ENCODE measurements at regions not wholly inside any gene's neighbourhood (a gene's known extent, or its start where the extent isn't known, plus 50 kb on each side); places are given as distances from the start of the nearest gene placed in this dataset.

DNA sequence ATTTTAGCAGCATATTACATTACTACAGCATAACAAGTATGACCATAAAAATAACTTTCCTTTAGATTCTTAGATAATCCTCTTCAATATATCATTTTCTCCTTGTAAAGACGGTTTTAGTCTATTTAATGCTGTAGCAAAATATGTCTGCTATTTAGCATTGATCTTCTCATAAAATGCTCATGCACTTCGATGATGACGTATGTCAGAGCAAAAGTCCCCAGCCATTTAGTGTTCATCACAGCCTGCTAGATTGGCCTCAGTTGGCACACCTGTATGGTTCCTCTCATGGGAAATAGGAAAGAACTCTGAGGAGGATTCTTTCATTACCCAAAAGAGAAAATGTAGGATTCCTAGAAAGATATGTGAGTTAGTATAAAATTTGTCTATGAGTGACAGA is 232.2 kb downstream of the MAP2K6 start:
- H3K9me2 ChIP-seq (ENCODE audit: insufficient read depth, low read length), result no peaks in the 10 kb centered on the region
- no peaks in the 10 kb centered on the region for H3K79me2 ChIP-seq (replicated peaks; ENCODE audit: insufficient read depth, low read length)
- peak overlapping the region; percentile 4 for H3K4me2 ChIP-seq (ENCODE audit: low read length)
- H2AFZ ChIP-seq (ENCODE audit: low read depth, low read length), result no peak overlapping the region
- H3K4me3 ChIP-seq (ENCODE audit: low read length), result no peak overlapping the region
- H3F3A ChIP-seq (ENCODE audit: insufficient read depth, low read length, poor library complexity, severe bottlenecking), result no peaks in the 10 kb centered on the region
- no peaks in the 10 kb centered on the region for H3K36me3 ChIP-seq (ENCODE audit: insufficient read depth, low read length)
- TF ChIP-seq TAF1 (IDR thresholded peaks at IDR 0.05; ENCODE audit: low read depth) (no peak), EP300 (conservative IDR thresholded peaks at IDR 0.05; ENCODE audit: poor library complexity, severe bottlenecking) (peak; percentile 68), POLR2AphosphoS5 (IDR thresholded peaks at IDR 0.05) (peak; percentile 61)
- TF ChIP-seq, protein P1, sequence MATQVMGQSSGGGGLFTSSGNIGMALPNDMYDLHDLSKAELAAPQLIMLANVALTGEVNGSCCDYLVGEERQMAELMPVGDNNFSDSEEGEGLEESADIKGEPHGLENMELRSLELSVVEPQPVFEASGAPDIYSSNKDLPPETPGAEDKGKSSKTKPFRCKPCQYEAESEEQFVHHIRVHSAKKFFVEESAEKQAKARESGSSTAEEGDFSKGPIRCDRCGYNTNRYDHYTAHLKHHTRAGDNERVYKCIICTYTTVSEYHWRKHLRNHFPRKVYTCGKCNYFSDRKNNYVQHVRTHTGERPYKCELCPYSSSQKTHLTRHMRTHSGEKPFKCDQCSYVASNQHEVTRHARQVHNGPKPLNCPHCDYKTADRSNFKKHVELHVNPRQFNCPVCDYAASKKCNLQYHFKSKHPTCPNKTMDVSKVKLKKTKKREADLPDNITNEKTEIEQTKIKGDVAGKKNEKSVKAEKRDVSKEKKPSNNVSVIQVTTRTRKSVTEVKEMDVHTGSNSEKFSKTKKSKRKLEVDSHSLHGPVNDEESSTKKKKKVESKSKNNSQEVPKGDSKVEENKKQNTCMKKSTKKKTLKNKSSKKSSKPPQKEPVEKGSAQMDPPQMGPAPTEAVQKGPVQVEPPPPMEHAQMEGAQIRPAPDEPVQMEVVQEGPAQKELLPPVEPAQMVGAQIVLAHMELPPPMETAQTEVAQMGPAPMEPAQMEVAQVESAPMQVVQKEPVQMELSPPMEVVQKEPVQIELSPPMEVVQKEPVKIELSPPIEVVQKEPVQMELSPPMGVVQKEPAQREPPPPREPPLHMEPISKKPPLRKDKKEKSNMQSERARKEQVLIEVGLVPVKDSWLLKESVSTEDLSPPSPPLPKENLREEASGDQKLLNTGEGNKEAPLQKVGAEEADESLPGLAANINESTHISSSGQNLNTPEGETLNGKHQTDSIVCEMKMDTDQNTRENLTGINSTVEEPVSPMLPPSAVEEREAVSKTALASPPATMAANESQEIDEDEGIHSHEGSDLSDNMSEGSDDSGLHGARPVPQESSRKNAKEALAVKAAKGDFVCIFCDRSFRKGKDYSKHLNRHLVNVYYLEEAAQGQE (IDR thresholded peaks at IDR 0.05; ENCODE audit: borderline replicate concordance), result no peak
- TF ChIP-seq, protein P2, sequence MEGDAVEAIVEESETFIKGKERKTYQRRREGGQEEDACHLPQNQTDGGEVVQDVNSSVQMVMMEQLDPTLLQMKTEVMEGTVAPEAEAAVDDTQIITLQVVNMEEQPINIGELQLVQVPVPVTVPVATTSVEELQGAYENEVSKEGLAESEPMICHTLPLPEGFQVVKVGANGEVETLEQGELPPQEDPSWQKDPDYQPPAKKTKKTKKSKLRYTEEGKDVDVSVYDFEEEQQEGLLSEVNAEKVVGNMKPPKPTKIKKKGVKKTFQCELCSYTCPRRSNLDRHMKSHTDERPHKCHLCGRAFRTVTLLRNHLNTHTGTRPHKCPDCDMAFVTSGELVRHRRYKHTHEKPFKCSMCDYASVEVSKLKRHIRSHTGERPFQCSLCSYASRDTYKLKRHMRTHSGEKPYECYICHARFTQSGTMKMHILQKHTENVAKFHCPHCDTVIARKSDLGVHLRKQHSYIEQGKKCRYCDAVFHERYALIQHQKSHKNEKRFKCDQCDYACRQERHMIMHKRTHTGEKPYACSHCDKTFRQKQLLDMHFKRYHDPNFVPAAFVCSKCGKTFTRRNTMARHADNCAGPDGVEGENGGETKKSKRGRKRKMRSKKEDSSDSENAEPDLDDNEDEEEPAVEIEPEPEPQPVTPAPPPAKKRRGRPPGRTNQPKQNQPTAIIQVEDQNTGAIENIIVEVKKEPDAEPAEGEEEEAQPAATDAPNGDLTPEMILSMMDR (IDR thresholded peaks at IDR 0.05; ENCODE audit: poor library complexity, severe bottlenecking), result no peak
- no peaks in the 10 kb centered on the region for H3K9me3 ChIP-seq (ENCODE audit: low read length)
- peak overlapping the region; percentile 68 for H3K27ac ChIP-seq (ENCODE audit: low read length)
- no peaks in the 10 kb centered on the region for H4K20me1 ChIP-seq (ENCODE audit: insufficient read depth)
- no peaks in the 10 kb centered on the region for H3K27me3 ChIP-seq (ENCODE audit: insufficient read depth, low read depth, low read length)
- H3K9ac ChIP-seq (ENCODE audit: low read length), result peak overlapping the region; percentile 40

- no peak overlapping the region for H2AFZ ChIP-seq (ENCODE audit: low read depth, low read length)
- H3K36me3 ChIP-seq (ENCODE audit: insufficient read depth, low read length), result no peaks in the 10 kb centered on the region
- no peak overlapping the region for H3K27ac ChIP-seq (ENCODE audit: low read length)
- H3F3A ChIP-seq (ENCODE audit: insufficient read depth, low read length, poor library complexity, severe bottlenecking), result no peaks in the 10 kb centered on the region
- no peak overlapping the region for H3K9ac ChIP-seq (ENCODE audit: low read length)
- H3K27me3 ChIP-seq (ENCODE audit: insufficient read depth, low read depth, low read length), result no peaks in the 10 kb centered on the region
- H3K4me2 ChIP-seq (ENCODE audit: low read length), result no peak overlapping the region
- TF ChIP-seq, protein P1 (IDR thresholded peaks at IDR 0.05; ENCODE audit: borderline replicate concordance), result no peak
- TF ChIP-seq, protein P2 (IDR thresholded peaks at IDR 0.05; ENCODE audit: poor library complexity, severe bottlenecking), result no peak
- TF ChIP-seq MXI1 (conservative IDR thresholded peaks at IDR 0.05; ENCODE audit: poor library complexity, severe bottlenecking), result no peak
- TF ChIP-seq EP300 (conservative IDR thresholded peaks at IDR 0.05; ENCODE audit: poor library complexity, severe bottlenecking), result no peak
- no peak for TF ChIP-seq TAF1 (IDR thresholded peaks at IDR 0.05; ENCODE audit: low read depth)
- no peak for TF ChIP-seq POLR2AphosphoS5 (IDR thresholded peaks at IDR 0.05)
- TF ChIP-seq SMC3 (conservative IDR thresholded peaks at IDR 0.05; ENCODE audit: poor library complexity), result no peak
- TF ChIP-seq EZH2 (IDR thresholded peaks at IDR 0.05; ENCODE audit: borderline replicate concordance, insufficient read depth, low read length, poor library complexity, severe bottlenecking), result no peak
- TF ChIP-seq RAD21 (conservative IDR thresholded peaks at IDR 0.05), result no peak
- H3K9me3 ChIP-seq (ENCODE audit: low read length), result no peaks in the 10 kb centered on the region
- H3K79me2 ChIP-seq (replicated peaks; ENCODE audit: insufficient read depth, low read length), result no peaks in the 10 kb centered on the region
- no peaks in the 10 kb centered on the region for H3K9me2 ChIP-seq (ENCODE audit: insufficient read depth, low read length)
- H3K4me3 ChIP-seq (ENCODE audit: low read length), result no peak overlapping the region
- H4K20me1 ChIP-seq (ENCODE audit: insufficient read depth), result no peaks in the 10 kb centered on the region
Measured at GRCh38 chr17:69650881-69651280, 236.4 kb downstream of the MAP2K6 start.
